HL-60 (cell line): ENCODE measurements at regions not wholly inside any gene's neighbourhood (a gene's known extent, or its start where the extent isn't known, plus 50 kb on each side); places are given as distances from the start of the nearest gene placed in this dataset.

ENCODE experiments used
- DNase-seq, 2 experiments: peaks; one replicate each; pipeline ENCODE4 v3.0.0-alpha.2; 2010 to 2020; ENCODE audit warnings: low read depth in 1 of 2, low spot score in 1 of 2
- H3K27ac ChIP-seq: fragments of 250-450 bp; sonication (Bioruptor Pico); replicated peaks from 2 replicates; pipeline ENCODE4 v1.5.1; 2020; ENCODE audit warnings: mild to moderate bottlenecking, moderate library complexity
- H3K27me3 ChIP-seq: fragments of 250-450 bp; sonication (Bioruptor Pico); 2 replicates; pipeline ENCODE4 v1.5.1; 2021; ENCODE audit warnings: mild to moderate bottlenecking, moderate library complexity; ENCODE audit not compliant: insufficient read depth, poor library complexity, severe bottlenecking
- H3K4me3 ChIP-seq: replicated peaks from 2 replicates; pipeline ENCODE4 v1.5.1; 2011; ENCODE audit warnings: mild to moderate bottlenecking, control low read depth, low read length; ENCODE audit not compliant: insufficient read depth
- GABPA ChIP-seq: IDR thresholded peaks from 2 replicates; pipeline ENCODE4 v1.6.1; 2012; ENCODE audit warnings: low read depth
- POLR2AphosphoS5 ChIP-seq: IDR thresholded peaks from 2 replicates; pipeline ENCODE4 v1.6.1; 2012; ENCODE audit warnings: low read depth
- SPI1 ChIP-seq: IDR thresholded peaks from 2 replicates; pipeline ENCODE4 v1.6.1; 2012; ENCODE audit warnings: low read depth, mild to moderate bottlenecking, borderline replicate concordance
- TF ChIP-seq, protein P1 (sequence below): IDR thresholded peaks from one replicate; pipeline ENCODE4 v1.5.1; 2011; ENCODE audit warnings: low read length, control low read depth, inconsistent platforms; ENCODE audit not compliant: insufficient read depth
- TF ChIP-seq, protein P2 (sequence below): IDR thresholded peaks from 2 replicates; pipeline ENCODE4 v1.6.1; 2012; ENCODE audit warnings: low read depth; ENCODE audit not compliant: insufficient replicate concordance

GRCh38 chr2:217011576-217011975, 151.7 kb upstream of the TNP1 start:
- no peak overlapping the region for H3K27ac ChIP-seq
- H3K4me3 ChIP-seq = no peak overlapping the region
- no peak for TF ChIP-seq POLR2AphosphoS5
- TF ChIP-seq, protein P1, sequence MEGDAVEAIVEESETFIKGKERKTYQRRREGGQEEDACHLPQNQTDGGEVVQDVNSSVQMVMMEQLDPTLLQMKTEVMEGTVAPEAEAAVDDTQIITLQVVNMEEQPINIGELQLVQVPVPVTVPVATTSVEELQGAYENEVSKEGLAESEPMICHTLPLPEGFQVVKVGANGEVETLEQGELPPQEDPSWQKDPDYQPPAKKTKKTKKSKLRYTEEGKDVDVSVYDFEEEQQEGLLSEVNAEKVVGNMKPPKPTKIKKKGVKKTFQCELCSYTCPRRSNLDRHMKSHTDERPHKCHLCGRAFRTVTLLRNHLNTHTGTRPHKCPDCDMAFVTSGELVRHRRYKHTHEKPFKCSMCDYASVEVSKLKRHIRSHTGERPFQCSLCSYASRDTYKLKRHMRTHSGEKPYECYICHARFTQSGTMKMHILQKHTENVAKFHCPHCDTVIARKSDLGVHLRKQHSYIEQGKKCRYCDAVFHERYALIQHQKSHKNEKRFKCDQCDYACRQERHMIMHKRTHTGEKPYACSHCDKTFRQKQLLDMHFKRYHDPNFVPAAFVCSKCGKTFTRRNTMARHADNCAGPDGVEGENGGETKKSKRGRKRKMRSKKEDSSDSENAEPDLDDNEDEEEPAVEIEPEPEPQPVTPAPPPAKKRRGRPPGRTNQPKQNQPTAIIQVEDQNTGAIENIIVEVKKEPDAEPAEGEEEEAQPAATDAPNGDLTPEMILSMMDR = no peak
- TF ChIP-seq SPI1 = no peak
- TF ChIP-seq GABPA = no peak
- TF ChIP-seq, protein P2, sequence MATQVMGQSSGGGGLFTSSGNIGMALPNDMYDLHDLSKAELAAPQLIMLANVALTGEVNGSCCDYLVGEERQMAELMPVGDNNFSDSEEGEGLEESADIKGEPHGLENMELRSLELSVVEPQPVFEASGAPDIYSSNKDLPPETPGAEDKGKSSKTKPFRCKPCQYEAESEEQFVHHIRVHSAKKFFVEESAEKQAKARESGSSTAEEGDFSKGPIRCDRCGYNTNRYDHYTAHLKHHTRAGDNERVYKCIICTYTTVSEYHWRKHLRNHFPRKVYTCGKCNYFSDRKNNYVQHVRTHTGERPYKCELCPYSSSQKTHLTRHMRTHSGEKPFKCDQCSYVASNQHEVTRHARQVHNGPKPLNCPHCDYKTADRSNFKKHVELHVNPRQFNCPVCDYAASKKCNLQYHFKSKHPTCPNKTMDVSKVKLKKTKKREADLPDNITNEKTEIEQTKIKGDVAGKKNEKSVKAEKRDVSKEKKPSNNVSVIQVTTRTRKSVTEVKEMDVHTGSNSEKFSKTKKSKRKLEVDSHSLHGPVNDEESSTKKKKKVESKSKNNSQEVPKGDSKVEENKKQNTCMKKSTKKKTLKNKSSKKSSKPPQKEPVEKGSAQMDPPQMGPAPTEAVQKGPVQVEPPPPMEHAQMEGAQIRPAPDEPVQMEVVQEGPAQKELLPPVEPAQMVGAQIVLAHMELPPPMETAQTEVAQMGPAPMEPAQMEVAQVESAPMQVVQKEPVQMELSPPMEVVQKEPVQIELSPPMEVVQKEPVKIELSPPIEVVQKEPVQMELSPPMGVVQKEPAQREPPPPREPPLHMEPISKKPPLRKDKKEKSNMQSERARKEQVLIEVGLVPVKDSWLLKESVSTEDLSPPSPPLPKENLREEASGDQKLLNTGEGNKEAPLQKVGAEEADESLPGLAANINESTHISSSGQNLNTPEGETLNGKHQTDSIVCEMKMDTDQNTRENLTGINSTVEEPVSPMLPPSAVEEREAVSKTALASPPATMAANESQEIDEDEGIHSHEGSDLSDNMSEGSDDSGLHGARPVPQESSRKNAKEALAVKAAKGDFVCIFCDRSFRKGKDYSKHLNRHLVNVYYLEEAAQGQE = no peak
- DNase-seq = no peak
- peaks cover 3% of the 10 kb centered on the region for H3K27me3 ChIP-seq

GRCh38 chr2:217010173-217010572, 150.3 kb upstream of the TNP1 start:
- H3K27me3 ChIP-seq = peaks cover 3% of the 10 kb centered on the region
- TF ChIP-seq GABPA (no peak), POLR2AphosphoS5 (no peak), SPI1 (no peak)
- TF ChIP-seq, protein P1 = no peak
- TF ChIP-seq, protein P2 = no peak
- no peak overlapping the region for H3K4me3 ChIP-seq
- no peak overlapping the region for H3K27ac ChIP-seq
- DNase-seq = no peak

DNA sequence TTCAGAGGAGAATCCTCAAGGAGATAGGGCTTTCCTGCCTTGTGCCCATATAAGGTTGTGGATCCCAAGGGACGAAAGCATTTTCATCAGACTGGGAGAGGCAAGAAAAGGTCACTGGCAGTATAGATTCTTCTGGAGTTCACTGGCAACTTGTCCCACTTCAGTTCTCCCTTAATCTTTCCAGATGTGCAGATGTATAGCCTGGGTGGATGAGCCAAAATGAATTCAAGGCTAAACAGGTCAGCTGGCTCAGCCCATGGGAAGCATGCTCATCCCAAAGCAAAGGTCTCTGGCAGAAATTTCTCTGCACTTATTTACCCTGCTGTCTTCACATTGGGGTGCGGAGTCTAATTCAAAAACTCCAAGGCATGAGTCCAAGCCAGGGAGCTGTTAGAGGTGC, 148.9 kb upstream of the TNP1 start:
- Histone ChIP-seq H3K27me3 (peaks cover 3% of the 10 kb centered on the region), H3K4me3 (no peak overlapping the region), H3K27ac (no peak overlapping the region)
- no peak for TF ChIP-seq GABPA
- TF ChIP-seq SPI1 = no peak
- TF ChIP-seq, protein P2 = no peak
- TF ChIP-seq POLR2AphosphoS5 = no peak
- TF ChIP-seq, protein P1 = no peak
- no peak for DNase-seq
